ENCODE measurements at regions not wholly inside any gene's neighbourhood (a gene's known extent, or its start where the extent isn't known, plus 50 kb on each side); places are given as distances from the start of the nearest gene placed in this dataset.
A peak's percentile ranks its signal among the peaks of the same experiment; 100 is the strongest.

GRCh38 chr3:61311044-61311443 is 59.8 kb upstream of the FHIT start:
- in situ Hi-C loops (cut with HindIII; ENCODE audit: low sequenced_read_pairs), result no loop called here
- TF ChIP-seq, protein P1, sequence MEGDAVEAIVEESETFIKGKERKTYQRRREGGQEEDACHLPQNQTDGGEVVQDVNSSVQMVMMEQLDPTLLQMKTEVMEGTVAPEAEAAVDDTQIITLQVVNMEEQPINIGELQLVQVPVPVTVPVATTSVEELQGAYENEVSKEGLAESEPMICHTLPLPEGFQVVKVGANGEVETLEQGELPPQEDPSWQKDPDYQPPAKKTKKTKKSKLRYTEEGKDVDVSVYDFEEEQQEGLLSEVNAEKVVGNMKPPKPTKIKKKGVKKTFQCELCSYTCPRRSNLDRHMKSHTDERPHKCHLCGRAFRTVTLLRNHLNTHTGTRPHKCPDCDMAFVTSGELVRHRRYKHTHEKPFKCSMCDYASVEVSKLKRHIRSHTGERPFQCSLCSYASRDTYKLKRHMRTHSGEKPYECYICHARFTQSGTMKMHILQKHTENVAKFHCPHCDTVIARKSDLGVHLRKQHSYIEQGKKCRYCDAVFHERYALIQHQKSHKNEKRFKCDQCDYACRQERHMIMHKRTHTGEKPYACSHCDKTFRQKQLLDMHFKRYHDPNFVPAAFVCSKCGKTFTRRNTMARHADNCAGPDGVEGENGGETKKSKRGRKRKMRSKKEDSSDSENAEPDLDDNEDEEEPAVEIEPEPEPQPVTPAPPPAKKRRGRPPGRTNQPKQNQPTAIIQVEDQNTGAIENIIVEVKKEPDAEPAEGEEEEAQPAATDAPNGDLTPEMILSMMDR (IDR thresholded peaks at IDR 0.05; ENCODE audit: low read depth, low read length), result no peak
- no peak for DNase-seq (ENCODE audit: low read depth, low spot score)
- H3K4me3 ChIP-seq (ENCODE audit: low read depth, low read length), result no peak overlapping the region

GRCh38 chr3:61315871-61316270 is 64.6 kb upstream of the FHIT start:
- peak; percentile 4 for DNase-seq (ENCODE audit: low read depth, low spot score)
- H3K4me3 ChIP-seq (ENCODE audit: low read depth, low read length), result no peak overlapping the region
- TF ChIP-seq, protein P1 (IDR thresholded peaks at IDR 0.05; ENCODE audit: low read depth, low read length), result no peak
- in situ Hi-C loops (cut with HindIII; ENCODE audit: low sequenced_read_pairs), result no loop called here

DNA sequence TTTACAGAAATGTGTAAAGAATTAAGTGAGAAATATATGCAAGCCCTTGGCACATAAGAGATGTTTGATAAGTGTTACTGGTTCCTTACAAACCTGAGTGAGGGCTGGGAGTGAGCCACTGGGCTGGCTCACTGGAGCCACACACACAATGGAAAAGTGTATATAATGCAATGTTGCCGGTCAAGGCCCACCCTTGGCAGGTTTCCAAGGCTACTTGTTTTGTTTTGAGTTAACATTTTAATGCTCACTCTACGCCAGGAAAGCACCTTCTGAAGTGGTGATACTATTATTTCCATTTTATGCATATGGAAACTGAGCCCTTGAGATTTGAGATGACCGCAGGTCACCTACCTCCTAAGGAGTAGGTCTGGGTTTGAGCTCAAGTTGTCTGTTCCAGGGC is 71.8 kb upstream of the FHIT start:
- H3K4me3 ChIP-seq (ENCODE audit: low read depth, low read length), result no peak overlapping the region
- DNase-seq (ENCODE audit: low read depth, low spot score), result no peak
- in situ Hi-C loops (cut with HindIII; ENCODE audit: low sequenced_read_pairs), result no loop called here
- TF ChIP-seq, protein P1 (IDR thresholded peaks at IDR 0.05; ENCODE audit: low read depth, low read length), result no peak

DNA sequence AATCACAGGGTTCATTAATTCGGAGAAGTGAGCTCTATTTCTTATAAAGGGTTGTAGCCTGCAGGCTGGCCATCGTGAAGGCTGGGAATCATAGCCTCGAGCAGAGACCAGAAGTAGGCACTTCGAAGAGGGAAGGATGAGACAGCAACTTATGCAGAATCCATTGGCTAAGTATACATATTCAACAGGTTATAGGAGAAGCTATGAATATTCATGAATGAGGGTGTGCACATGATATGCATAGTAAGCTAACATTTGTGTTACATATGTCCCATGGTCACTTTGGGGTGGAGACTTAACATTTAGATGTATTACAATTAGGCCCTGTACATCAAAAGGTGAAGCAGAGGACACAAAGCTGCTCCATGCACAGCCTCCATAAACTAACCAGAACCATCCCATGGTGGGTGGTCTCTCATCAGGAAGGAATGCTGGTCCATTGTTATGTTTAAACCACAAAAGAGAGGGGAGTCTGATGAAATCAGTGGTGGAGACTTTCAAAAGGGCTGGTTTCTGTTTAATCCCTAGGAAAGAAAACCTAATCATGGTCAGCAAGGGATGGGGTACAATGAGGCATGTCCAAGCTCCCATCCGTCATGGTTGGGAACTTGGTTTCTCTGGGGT is 80.8 kb upstream of the FHIT start:
- peak; percentile 6 for DNase-seq (ENCODE audit: low read depth, low spot score)
- TF ChIP-seq, protein P1 (IDR thresholded peaks at IDR 0.05; ENCODE audit: low read depth, low read length), result no peak
- H3K4me3 ChIP-seq (ENCODE audit: low read depth, low read length), result no peak overlapping the region
- in situ Hi-C loops (cut with HindIII; ENCODE audit: low sequenced_read_pairs), result no loop called here

GRCh38 chr3:61333192-61333961 is 82.1 kb upstream of the FHIT start:
- H3K4me3 ChIP-seq (ENCODE audit: low read depth, low read length), result no peak overlapping the region
- TF ChIP-seq, protein P1 (IDR thresholded peaks at IDR 0.05; ENCODE audit: low read depth, low read length), result no peak
- in situ Hi-C loops (cut with HindIII; ENCODE audit: low sequenced_read_pairs), result no loop called here
- no peak for DNase-seq (ENCODE audit: low read depth, low spot score)

DNA sequence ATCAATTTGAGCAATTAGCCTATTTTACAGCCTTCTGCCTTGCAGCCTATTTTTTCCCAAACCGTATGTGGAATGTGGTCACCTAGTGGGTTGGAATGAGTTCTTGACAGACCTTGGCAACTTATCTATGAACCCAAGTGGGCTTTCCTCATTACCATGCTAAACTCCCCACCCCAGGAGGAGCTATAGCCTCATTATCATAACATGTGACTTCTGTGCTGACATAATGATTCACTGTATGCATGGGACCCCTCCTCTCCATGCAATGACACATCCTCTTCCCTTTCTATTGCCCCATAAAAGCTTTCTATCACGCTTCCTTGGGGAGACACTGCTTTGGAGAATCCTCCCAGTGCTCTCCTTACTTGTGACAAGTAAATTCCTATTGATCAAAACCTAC is 83.5 kb upstream of the FHIT start:
- in situ Hi-C loops (cut with HindIII; ENCODE audit: low sequenced_read_pairs), result no loop called here
- no peak overlapping the region for H3K4me3 ChIP-seq (ENCODE audit: low read depth, low read length)
- TF ChIP-seq, protein P1 (IDR thresholded peaks at IDR 0.05; ENCODE audit: low read depth, low read length), result no peak

More for the DNA sequence above, 83.5 kb upstream of the FHIT start:
- no peak for DNase-seq (ENCODE audit: low read depth, low spot score)
